Lower leg skin (tissue), 3 donors: ENCODE measurements at regions not wholly inside any gene's neighbourhood (a gene's known extent, or its start where the extent isn't known, plus 50 kb on each side); places are given as distances from the start of the nearest gene placed in this dataset.

ENCODE experiments used
- POLR2A ChIP-seq, 2 donors: fragments of 450-650 bp; IDR thresholded peaks; one replicate each; pipeline ENCODE4 v1.6.1; 2016 to 2017; ENCODE audit warnings: antibody characterized with exemption in 2 of 2, mild to moderate bottlenecking in 1 of 2, moderate library complexity in 1 of 2
- TF ChIP-seq, protein P1 (sequence below), 3 donors: fragments of 450-650 bp; IDR thresholded peaks; one replicate each; pipeline ENCODE4 v1.5.1; 2016; ENCODE audit warnings: antibody characterized with exemption in 3 of 3, mild to moderate bottlenecking in 3 of 3, moderate library complexity in 2 of 3

DNA sequence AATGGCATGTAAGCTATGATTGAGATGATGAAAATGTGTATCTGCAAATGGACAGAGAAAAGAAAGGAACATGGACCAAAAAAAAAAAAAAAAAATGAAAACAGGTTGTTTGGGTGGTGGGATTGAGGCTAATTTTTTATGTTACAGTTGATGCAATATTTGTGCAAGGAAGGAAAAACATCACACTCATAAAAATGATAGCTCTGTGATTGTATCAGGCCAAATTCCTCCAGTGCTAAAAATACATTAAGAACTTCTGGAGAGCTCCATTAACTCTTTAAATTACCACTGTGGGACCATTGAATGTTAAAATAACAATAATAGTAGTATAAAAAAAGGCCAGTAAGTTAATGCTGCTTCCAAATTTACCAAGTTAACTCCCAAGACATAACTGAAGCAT lies 79.5 kb upstream of the MSX2 start:
- TF ChIP-seq, protein P1, sequence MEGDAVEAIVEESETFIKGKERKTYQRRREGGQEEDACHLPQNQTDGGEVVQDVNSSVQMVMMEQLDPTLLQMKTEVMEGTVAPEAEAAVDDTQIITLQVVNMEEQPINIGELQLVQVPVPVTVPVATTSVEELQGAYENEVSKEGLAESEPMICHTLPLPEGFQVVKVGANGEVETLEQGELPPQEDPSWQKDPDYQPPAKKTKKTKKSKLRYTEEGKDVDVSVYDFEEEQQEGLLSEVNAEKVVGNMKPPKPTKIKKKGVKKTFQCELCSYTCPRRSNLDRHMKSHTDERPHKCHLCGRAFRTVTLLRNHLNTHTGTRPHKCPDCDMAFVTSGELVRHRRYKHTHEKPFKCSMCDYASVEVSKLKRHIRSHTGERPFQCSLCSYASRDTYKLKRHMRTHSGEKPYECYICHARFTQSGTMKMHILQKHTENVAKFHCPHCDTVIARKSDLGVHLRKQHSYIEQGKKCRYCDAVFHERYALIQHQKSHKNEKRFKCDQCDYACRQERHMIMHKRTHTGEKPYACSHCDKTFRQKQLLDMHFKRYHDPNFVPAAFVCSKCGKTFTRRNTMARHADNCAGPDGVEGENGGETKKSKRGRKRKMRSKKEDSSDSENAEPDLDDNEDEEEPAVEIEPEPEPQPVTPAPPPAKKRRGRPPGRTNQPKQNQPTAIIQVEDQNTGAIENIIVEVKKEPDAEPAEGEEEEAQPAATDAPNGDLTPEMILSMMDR (IDR thresholded peaks at IDR 0.05) = no peak
- no peak for TF ChIP-seq POLR2A (IDR thresholded peaks at IDR 0.05)
